Peyer's patch (tissue), 4 donors: ENCODE measurements at regions not wholly inside any gene's neighbourhood (a gene's known extent, or its start where the extent isn't known, plus 50 kb on each side); places are given as distances from the start of the nearest gene placed in this dataset.

Experiments
- POLR2A ChIP-seq, 2 donors: fragments of 450-650 bp; IDR thresholded peaks; one replicate each; pipeline ENCODE4 v1.5.1; 2017; ENCODE audit warnings: antibody characterized with exemption in 2 of 2, mild to moderate bottlenecking in 2 of 2, moderate library complexity in 2 of 2
- TF ChIP-seq, protein P1 (sequence below), 6 experiments: fragments of 450-650 bp in 4 of 6; fragments of 200-600 bp in 2 of 6; sonication (generic) in 1 of 6; IDR thresholded peaks; one replicate each; pipeline ENCODE4 v1.5.1; 2017 to 2019; ENCODE audit warnings: antibody characterized with exemption in 6 of 6, mild to moderate bottlenecking in 3 of 6, moderate library complexity in 1 of 6

GRCh38 chr22:48070083-48070482, 1307.6 kb downstream of the TBC1D22A start:
- no peak for TF ChIP-seq POLR2A (IDR thresholded peaks at IDR 0.05)
- TF ChIP-seq, protein P1, sequence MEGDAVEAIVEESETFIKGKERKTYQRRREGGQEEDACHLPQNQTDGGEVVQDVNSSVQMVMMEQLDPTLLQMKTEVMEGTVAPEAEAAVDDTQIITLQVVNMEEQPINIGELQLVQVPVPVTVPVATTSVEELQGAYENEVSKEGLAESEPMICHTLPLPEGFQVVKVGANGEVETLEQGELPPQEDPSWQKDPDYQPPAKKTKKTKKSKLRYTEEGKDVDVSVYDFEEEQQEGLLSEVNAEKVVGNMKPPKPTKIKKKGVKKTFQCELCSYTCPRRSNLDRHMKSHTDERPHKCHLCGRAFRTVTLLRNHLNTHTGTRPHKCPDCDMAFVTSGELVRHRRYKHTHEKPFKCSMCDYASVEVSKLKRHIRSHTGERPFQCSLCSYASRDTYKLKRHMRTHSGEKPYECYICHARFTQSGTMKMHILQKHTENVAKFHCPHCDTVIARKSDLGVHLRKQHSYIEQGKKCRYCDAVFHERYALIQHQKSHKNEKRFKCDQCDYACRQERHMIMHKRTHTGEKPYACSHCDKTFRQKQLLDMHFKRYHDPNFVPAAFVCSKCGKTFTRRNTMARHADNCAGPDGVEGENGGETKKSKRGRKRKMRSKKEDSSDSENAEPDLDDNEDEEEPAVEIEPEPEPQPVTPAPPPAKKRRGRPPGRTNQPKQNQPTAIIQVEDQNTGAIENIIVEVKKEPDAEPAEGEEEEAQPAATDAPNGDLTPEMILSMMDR (IDR thresholded peaks at IDR 0.05) = no peak
